Retinal pigment epithelial cell (primary cell): ENCODE measurements at regions not wholly inside any gene's neighbourhood (a gene's known extent, or its start where the extent isn't known, plus 50 kb on each side); places are given as distances from the start of the nearest gene placed in this dataset.

Experiments
- DNase-seq: peaks from one replicate; pipeline ENCODE4 v3.0.0-alpha.2; 2010; ENCODE audit warnings: low read depth
- H3K4me3 ChIP-seq: 2 replicates; pipeline ENCODE4 v1.5.1; 2011; ENCODE audit warnings: mild to moderate bottlenecking, low read length, control low read depth, moderate library complexity
- TF ChIP-seq, protein P1 (sequence below): conservative IDR thresholded peaks from 2 replicates; pipeline ENCODE4 v1.5.1; 2011; ENCODE audit warnings: low read depth, low read length, control low read depth, inconsistent platforms

DNA sequence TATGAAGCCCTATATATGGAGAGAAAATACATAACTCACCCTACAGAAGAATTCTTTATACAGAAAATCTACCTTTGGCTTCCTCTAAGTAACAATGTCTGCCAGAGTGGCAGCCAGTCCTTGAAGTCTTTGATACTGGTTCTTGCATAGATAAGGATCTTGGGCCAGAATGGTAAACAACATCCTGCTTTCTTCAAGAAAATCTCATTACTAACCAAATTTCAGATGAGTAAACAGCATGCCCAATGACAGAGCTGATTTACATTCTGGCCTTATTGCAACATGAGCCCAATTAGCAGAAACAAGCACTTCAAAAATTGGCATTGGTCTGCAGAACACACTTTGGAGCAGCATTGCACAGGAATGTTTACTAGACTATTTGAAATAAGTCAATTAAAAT is 336.5 kb upstream of the ST6GAL2 start:
- TF ChIP-seq, protein P1, sequence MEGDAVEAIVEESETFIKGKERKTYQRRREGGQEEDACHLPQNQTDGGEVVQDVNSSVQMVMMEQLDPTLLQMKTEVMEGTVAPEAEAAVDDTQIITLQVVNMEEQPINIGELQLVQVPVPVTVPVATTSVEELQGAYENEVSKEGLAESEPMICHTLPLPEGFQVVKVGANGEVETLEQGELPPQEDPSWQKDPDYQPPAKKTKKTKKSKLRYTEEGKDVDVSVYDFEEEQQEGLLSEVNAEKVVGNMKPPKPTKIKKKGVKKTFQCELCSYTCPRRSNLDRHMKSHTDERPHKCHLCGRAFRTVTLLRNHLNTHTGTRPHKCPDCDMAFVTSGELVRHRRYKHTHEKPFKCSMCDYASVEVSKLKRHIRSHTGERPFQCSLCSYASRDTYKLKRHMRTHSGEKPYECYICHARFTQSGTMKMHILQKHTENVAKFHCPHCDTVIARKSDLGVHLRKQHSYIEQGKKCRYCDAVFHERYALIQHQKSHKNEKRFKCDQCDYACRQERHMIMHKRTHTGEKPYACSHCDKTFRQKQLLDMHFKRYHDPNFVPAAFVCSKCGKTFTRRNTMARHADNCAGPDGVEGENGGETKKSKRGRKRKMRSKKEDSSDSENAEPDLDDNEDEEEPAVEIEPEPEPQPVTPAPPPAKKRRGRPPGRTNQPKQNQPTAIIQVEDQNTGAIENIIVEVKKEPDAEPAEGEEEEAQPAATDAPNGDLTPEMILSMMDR, result no peak
- no peak overlapping the region for H3K4me3 ChIP-seq
- DNase-seq, result no peak

DNA sequence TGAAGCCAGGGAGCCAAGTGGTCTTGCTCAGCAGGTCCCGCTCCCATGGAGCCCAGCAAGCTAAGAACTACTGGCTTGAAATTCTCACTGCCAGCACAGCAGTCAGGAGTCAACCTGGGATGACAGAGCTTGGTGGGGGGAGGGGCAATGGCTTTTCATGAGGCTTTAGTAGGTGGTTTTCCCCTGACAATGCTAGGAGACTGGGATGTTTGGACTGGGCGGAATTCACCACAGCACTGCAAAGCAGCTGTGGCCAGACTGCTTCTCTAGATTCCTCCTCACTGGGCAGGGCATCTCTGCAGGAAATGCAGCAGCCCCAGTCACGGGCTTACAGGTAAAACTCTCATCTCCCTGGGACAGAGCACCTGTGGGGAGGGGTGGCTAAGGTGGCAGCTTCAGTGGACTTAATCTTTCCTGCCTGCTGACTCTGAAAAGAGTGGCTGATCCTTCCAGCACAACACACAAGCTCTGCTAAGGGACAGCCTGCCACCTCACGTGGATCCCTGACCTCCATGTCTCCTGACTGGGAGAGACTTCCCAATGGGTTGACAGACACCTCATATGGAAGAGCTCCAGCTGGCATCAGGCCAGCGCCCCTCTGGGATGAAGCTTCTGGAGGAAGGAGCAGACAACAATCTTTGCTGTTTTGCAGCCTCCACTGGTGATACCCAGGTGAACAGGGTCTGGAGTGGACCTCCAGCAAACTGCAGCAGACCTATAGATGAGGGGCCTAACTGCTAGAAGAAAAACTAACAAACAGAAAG is 349.7 kb upstream of the ST6GAL2 start:
- DNase-seq, result no peak
- TF ChIP-seq, protein P1, result no peak
- H3K4me3 ChIP-seq, result no peak overlapping the region

DNA sequence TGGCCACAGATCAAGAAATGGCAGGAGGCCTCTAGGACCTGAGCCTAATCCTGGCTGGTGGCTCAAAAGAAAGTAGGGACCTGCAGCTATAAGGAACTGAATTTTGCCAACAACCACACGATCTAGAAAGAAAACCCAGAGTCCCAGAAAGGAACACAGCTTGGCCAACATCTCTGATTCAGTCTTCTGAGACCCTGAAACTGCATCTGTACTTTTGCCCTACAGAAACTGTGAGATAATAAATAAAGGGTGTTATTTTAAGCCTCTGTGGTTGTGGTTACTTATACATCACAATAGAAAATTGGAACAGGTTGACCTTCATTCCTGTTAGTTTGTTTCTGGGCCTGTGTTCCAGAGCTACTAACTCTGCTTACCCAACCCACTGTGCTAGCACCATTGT is 356.8 kb upstream of the ST6GAL2 start:
- H3K4me3 ChIP-seq, result no peak overlapping the region
- TF ChIP-seq, protein P1, result no peak
- no peak for DNase-seq

DNA sequence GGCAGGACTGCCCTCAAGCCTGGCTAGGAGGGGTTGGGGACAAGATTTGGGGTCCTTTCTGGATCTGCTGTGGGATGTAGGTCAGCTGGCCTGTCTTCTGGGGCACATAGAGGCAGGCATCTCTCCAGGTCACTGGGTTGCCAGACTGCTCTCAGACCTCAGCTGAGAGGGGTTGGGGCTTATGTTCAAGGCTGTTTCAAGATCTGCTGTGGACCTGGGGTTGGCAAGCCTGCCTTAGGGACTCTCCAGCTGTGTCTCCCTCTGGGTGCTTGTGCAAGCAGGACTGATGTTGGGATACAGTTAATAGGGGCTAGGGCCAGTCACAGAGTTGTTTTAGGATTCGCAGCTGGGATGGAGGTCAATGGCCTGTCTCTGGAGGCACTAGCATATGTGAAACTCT is 363.0 kb upstream of the ST6GAL2 start:
- TF ChIP-seq, protein P1, result no peak
- DNase-seq, result no peak
- no peak overlapping the region for H3K4me3 ChIP-seq

DNA sequence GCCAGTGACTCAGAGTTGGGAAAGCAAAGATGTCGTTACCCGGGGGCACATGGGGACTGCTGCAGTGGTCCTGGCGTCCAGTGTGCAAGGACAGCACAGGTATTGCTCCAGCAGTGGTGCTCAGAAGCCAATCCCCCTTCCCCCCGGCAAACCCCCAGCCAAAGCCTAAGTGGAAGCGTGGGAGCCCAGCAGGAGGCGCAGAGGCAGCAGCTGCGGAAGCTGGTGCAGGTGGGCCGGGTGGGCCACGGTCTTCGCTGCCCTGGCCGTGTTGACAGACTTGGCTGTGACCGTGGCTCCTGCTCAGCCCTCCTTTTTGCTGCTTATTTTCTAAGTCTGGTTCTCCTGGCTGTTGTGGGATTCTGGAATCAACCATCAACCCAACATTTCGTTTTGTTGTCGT is 369.8 kb upstream of the ST6GAL2 start:
- TF ChIP-seq, protein P1, result no peak
- no peak for DNase-seq
- H3K4me3 ChIP-seq, result no peak overlapping the region

DNA sequence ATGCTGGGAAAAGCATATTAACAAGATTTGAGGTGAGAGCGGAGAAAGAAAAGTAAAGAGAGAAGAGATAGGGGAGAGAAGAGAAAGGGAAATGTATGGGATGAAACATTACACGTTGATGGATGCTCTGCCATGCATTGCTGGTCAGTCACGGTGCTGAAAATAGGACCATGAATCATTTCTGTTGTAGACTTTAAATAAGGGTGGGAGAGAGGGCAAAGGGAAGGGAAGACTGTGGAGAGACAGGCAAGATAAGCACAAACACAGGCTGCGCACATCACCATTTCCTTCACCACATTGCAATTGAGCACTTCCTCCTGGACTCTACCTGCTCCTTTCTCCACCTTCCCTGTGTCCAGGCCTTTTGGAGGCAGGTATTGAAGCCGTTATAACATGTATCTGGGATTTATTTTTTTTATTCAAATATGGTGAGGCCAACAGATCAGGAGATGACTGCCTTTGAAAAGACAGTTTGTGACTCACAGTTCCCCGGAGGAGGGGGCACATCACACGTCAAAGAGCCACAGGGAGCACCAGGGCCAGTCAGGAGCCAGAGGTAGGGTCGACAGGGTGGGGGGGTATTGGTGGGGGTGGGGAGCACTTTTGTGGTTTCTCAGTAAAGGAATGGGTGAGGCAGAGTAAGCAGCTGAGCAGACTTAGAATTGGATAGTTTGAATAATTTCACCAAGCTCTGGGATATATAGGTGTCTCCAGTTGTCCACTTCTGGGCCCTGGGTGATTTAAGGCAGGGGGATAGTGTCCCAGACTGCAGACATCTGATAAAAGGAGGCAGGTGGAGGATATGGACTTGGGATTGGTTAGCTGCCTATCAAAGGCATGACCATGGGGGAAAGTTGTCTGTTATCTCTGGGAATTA is 372.8 kb upstream of the ST6GAL2 start:
- no peak overlapping the region for H3K4me3 ChIP-seq
- no peak for DNase-seq
- TF ChIP-seq, protein P1, result no peak
